Gastrocnemius medialis (tissue), 4 donors: ENCODE measurements at regions not wholly inside any gene's neighbourhood (a gene's known extent, or its start where the extent isn't known, plus 50 kb on each side); places are given as distances from the start of the nearest gene placed in this dataset.

Experiments
- ATAC-seq, 2 donors: fragments of 150-250 bp; one replicate each; pipeline ENCODE4 v1.9.1; 2016
- DNase-seq, 2 donors: peaks; one replicate each; pipeline ENCODE4 v3.0.0-alpha.2; 2019
- H3K27ac ChIP-seq, 4 donors: fragments of 200-600 bp; sonication (generic); 1 replicate in 1 of 4; 2 replicates in 3 of 4; pipeline ENCODE4 v1.5.1; 2016 to 2018; ENCODE audit warnings: mild to moderate bottlenecking in 2 of 4, moderate library complexity in 1 of 4
- H3K27me3 ChIP-seq, 3 donors: fragments of 200-600 bp; sonication (generic) in 2 of 3; 1 replicate in 1 of 3; 2 replicates in 2 of 3; pipeline versions ENCODE4 v1.5.1 to v1.6.0; 2016 to 2019; ENCODE audit warnings: mild to moderate bottlenecking in 1 of 3, moderate library complexity in 1 of 3
- H3K36me3 ChIP-seq, 2 donors: fragments of 200-600 bp; sonication (generic) in 1 of 2; one replicate each; pipeline ENCODE4 v1.5.1; 2017 to 2018
- H3K4me1 ChIP-seq, 2 donors: fragments of 200-600 bp; sonication (generic) in 1 of 2; one replicate each; pipeline ENCODE4 v1.5.1; 2016 to 2017; ENCODE audit warnings: mild to moderate bottlenecking in 2 of 2
- H3K4me3 ChIP-seq, 4 donors: fragments of 200-600 bp; sonication (generic) in 3 of 4; 1 replicate in 1 of 4; 2 replicates in 3 of 4; pipeline ENCODE4 v1.5.1; 2016 to 2019; ENCODE audit warnings: mild to moderate bottlenecking in 2 of 4
- H3K9me3 ChIP-seq, 3 donors: fragments of 200-600 bp; sonication (generic) in 2 of 3; 1 replicate in 1 of 3; 2 replicates in 2 of 3; pipeline ENCODE4 v1.5.1; 2016 to 2019
- POLR2A ChIP-seq, 2 donors: fragments of 450-650 bp; IDR thresholded peaks; one replicate each; pipeline ENCODE4 v1.6.1; 2017; ENCODE audit warnings: antibody characterized with exemption in 2 of 2, mild to moderate bottlenecking in 2 of 2, moderate library complexity in 2 of 2
- in situ Hi-C, 4 donors: fragments of 200-750 bp; cut with MboI; loops; one replicate each; pipeline versions ENCODE4 v1.15.0 to v1.8.0; 2017; ENCODE audit warnings: low sequenced_read_pairs in 4 of 4
- intact Hi-C: fragments of 100-400 bp; cut with DNase I; formaldehyde crosslinking; loops from one replicate; pipeline ENCODE4 v1.15.1; 2023; ENCODE audit warnings: low total_unique reads
- TF ChIP-seq, protein P1 (sequence below), 5 experiments: fragments of 450-650 bp in 3 of 5; fragments of 200-600 bp in 2 of 5; sonication (generic) in 2 of 5; IDR thresholded peaks in 4 of 5; conservative IDR thresholded peaks in 1 of 5; 1 replicate in 4 of 5; 2 replicates in 1 of 5; pipeline ENCODE4 v1.5.1; 2016 to 2019; ENCODE audit warnings: antibody characterized with exemption in 5 of 5, mild to moderate bottlenecking in 3 of 5, moderate library complexity in 3 of 5

- intact Hi-C loops, result no loop called here
- Histone ChIP-seq H3K4me1 (no peaks in the 10 kb centered on the region), H3K27ac (no peak overlapping the region), H3K9me3 (no peaks in the 10 kb centered on the region), H3K36me3 (no peaks in the 10 kb centered on the region), H3K4me3 (no peak overlapping the region), H3K27me3 (no peaks in the 10 kb centered on the region)
- DNase-seq, result no peak
- in situ Hi-C loops, result no loop called here
- TF ChIP-seq, protein P1, sequence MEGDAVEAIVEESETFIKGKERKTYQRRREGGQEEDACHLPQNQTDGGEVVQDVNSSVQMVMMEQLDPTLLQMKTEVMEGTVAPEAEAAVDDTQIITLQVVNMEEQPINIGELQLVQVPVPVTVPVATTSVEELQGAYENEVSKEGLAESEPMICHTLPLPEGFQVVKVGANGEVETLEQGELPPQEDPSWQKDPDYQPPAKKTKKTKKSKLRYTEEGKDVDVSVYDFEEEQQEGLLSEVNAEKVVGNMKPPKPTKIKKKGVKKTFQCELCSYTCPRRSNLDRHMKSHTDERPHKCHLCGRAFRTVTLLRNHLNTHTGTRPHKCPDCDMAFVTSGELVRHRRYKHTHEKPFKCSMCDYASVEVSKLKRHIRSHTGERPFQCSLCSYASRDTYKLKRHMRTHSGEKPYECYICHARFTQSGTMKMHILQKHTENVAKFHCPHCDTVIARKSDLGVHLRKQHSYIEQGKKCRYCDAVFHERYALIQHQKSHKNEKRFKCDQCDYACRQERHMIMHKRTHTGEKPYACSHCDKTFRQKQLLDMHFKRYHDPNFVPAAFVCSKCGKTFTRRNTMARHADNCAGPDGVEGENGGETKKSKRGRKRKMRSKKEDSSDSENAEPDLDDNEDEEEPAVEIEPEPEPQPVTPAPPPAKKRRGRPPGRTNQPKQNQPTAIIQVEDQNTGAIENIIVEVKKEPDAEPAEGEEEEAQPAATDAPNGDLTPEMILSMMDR (IDR thresholded peaks at IDR 0.05 in 4 of 5, conservative IDR thresholded peaks at IDR 0.05 in 1 of 5), result no peak
- no peak for TF ChIP-seq POLR2A (IDR thresholded peaks at IDR 0.05)
- no peak for ATAC-seq
Observed at GRCh38 chr1:4120557-4121292, 220.7 kb upstream of the C1orf174 start.

- TF ChIP-seq, protein P1 (IDR thresholded peaks at IDR 0.05 in 4 of 5, conservative IDR thresholded peaks at IDR 0.05 in 1 of 5), result no peak
- no peak for TF ChIP-seq POLR2A (IDR thresholded peaks at IDR 0.05)
- Histone ChIP-seq H3K9me3 (no peaks in the 10 kb centered on the region), H3K4me3 (no peak overlapping the region), H3K4me1 (no peaks in the 10 kb centered on the region), H3K27ac (no peak overlapping the region), H3K27me3 (no peaks in the 10 kb centered on the region), H3K36me3 (no peaks in the 10 kb centered on the region)
- no peak for DNase-seq
- in situ Hi-C loops (no loop called here), intact Hi-C loops (no loop called here)
- ATAC-seq, result no peak
Observed at GRCh38 chr1:4121293-4121684, 221.2 kb upstream of the C1orf174 start.

GRCh38 chr1:4121834-4122512 is 221.9 kb upstream of the C1orf174 start:
- Histone ChIP-seq H3K4me1 (no peaks in the 10 kb centered on the region), H3K9me3 (no peaks in the 10 kb centered on the region), H3K27ac (no peak overlapping the region), H3K36me3 (no peaks in the 10 kb centered on the region), H3K27me3 (no peaks in the 10 kb centered on the region), H3K4me3 (no peak overlapping the region)
- no peak for TF ChIP-seq POLR2A (IDR thresholded peaks at IDR 0.05)
- DNase-seq (no peak), ATAC-seq (no peak)
- in situ Hi-C loops (no loop called here), intact Hi-C loops (no loop called here)

- no peak for TF ChIP-seq POLR2A (IDR thresholded peaks at IDR 0.05)
- TF ChIP-seq, protein P1 (IDR thresholded peaks at IDR 0.05 in 4 of 5, conservative IDR thresholded peaks at IDR 0.05 in 1 of 5), result no peak
- Histone ChIP-seq H3K27ac (no peak overlapping the region), H3K36me3 (no peaks in the 10 kb centered on the region), H3K4me1 (no peaks in the 10 kb centered on the region), H3K4me3 (no peak overlapping the region), H3K9me3 (no peaks in the 10 kb centered on the region), H3K27me3 (no peaks in the 10 kb centered on the region)
- DNase-seq (no peak), ATAC-seq (no peak)
- in situ Hi-C loops, result no loop called here
- intact Hi-C loops, result no loop called here
Observed at GRCh38 chr1:4122513-4123160, 222.6 kb upstream of the C1orf174 start.

DNA sequence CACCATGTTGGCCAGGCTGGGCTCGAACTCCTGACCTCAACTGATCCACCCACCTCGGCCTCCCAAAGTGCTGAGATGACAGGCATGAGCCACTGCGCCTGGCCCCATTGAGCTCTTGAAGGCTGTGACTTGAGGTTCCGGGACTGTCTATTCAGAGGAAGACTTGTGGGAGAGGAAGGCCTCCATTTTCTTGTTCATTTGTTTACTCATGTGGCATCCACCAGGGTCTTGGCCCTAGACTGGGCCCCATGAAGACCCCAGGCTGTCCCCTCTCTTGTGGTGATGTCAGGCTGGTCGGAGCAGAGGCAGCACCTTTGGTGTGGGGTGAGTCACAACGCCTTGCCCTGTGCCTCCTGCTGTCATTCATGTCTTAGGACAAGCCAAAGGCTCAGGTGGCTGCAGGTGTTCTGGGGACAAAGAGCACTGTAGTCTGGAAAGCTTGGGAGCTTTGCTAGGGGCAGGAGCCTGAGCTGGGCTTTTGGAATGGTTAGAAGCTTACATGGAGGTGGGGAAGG is 224.6 kb upstream of the C1orf174 start:
- no peak for DNase-seq
- Histone ChIP-seq H3K9me3 (no peaks in the 10 kb centered on the region), H3K27me3 (no peaks in the 10 kb centered on the region), H3K4me3 (no peak overlapping the region), H3K27ac (no peak overlapping the region), H3K36me3 (no peaks in the 10 kb centered on the region), H3K4me1 (no peaks in the 10 kb centered on the region)
- ATAC-seq, result no peak
- in situ Hi-C loops (no loop called here), intact Hi-C loops (no loop called here)
- TF ChIP-seq, protein P1 (IDR thresholded peaks at IDR 0.05 in 4 of 5, conservative IDR thresholded peaks at IDR 0.05 in 1 of 5), result no peak
- TF ChIP-seq POLR2A (IDR thresholded peaks at IDR 0.05), result no peak
